ENCODE measurements at regions not wholly inside any gene's neighbourhood (a gene's known extent, or its start where the extent isn't known, plus 50 kb on each side); places are given as distances from the start of the nearest gene placed in this dataset.

DNA sequence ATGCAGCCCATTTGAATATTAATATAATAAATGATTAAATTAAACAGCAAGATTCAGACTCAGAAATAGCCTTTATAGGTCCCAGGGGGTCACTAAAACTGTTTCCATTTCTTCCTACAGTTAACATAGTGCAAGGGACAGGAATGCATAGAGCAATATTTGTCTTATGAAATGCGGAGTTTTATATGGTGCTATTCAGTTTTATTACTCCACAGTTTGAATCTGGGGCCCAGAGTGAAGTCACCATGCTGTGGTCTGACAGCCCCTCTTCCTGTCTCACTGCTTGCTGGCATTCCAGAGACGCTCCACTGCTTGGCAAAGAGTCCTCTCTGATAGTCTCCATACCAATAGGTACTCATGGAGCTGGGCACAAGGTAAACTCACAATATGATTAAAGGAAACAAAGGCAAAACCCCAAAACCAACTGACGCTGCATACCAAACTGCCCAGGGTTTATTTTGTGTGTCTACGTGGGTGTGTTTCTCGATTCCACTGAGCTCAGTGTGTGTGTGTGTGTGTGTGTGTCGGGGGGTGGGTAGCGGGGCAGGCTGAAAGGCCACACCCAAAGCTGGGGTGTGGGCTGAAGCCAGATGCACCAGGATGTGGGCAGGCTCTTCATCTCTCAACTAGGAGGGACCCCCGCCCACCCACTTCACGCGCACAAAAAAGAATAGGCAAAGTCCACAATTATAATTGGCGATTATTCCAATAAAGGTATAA, 277.9 kb downstream of the TSHZ3 start:
- Histone ChIP-seq H2AFZ (ENCODE audit: low read length) (no peak overlapping the region), H4K91ac (replicated peaks; ENCODE audit: insufficient read length, low read length) (no peak overlapping the region), H4K20me1 (replicated peaks in 1 of 2; ENCODE audit: control insufficient read depth in 1 of 2, insufficient read depth in 2 of 2, low read length in 2 of 2) (no peaks in the 10 kb centered on the region), H3K23me2 (ENCODE audit: low read depth, low read length) (no peaks in the 10 kb centered on the region), H3K4me2 (ENCODE audit: insufficient read depth in 1 of 2, low read depth in 2 of 2, low read length in 2 of 2) (no peak overlapping the region), H2BK12ac (ENCODE audit: low read depth, low read length) (no peak overlapping the region), H3K4me3 (ENCODE audit: extremely low read depth in 1 of 4, insufficient read depth in 2 of 4, low read depth in 3 of 4, low read length in 4 of 4) (no peak overlapping the region), H3K9ac (replicated peaks in 1 of 4; ENCODE audit: extremely low read depth in 1 of 4, low read depth in 3 of 4, low read length in 3 of 4) (no peak overlapping the region), H3K4ac (replicated peaks; ENCODE audit: insufficient read length, low read depth, low read length) (no peak overlapping the region), H3K23ac (ENCODE audit: insufficient read length) (no peak overlapping the region), H3K56ac (replicated peaks; ENCODE audit: insufficient read length, low read depth, low read length) (no peak overlapping the region), H3K27me3 (replicated peaks in 1 of 4; ENCODE audit: control insufficient read depth in 3 of 4, extremely low read depth in 1 of 4, insufficient read depth in 3 of 4, low read length in 3 of 4) (no peaks in the 10 kb centered on the region), H3K9me3 (ENCODE audit: insufficient read depth in 2 of 2, low read depth in 1 of 2, low read length in 1 of 2) (no peaks in the 10 kb centered on the region), H3K36me3 (ENCODE audit: control insufficient read depth in 2 of 4, insufficient read depth in 4 of 4, low read length in 3 of 4) (no peaks in the 10 kb centered on the region), H2BK15ac (ENCODE audit: low read length) (no peak overlapping the region), H3K79me1 (ENCODE audit: low read depth, low read length) (no peaks in the 10 kb centered on the region), H3K27ac (ENCODE audit: low read depth, low read length) (no peak overlapping the region), H4K8ac (ENCODE audit: extremely low read depth, insufficient read depth, low read length) (no peak overlapping the region), H2BK20ac (ENCODE audit: low read length) (no peak overlapping the region), H3K18ac (ENCODE audit: extremely low read depth, low read length) (no peak overlapping the region; the same call in 1 of the 2 replicates), H2BK120ac (replicated peaks; ENCODE audit: low read depth, low read length) (no peak overlapping the region), H2AK5ac (ENCODE audit: low read depth, low read length) (no peak overlapping the region), H3K14ac (ENCODE audit: insufficient read length) (no peak overlapping the region), H2BK5ac (ENCODE audit: low read depth, low read length) (no peak overlapping the region), H3K4me1 (replicated peaks in 1 of 4; ENCODE audit: control insufficient read depth in 3 of 4, insufficient read depth in 4 of 4, low read length in 3 of 4) (peaks cover 3 to 15% (median 7%) of the 10 kb centered on the region in 4 experiments; a peak in 4 of 7 replicates), H4K5ac (ENCODE audit: insufficient read length, low read depth, low read length) (no peak overlapping the region), H3K79me2 (ENCODE audit: control insufficient read depth in 1 of 2, insufficient read depth in 2 of 2, low read length in 2 of 2) (no peaks in the 10 kb centered on the region)
- DNase-seq (ENCODE audit: low read depth in 1 of 2, low spot score in 2 of 2): no peak
- FAIRE-seq: no peak
- 83% methylated on average over 11 of the region's 11 CpGs; no CpG with 5 or more reads in 1 of the 2 experiments for WGBS, 2 experiments (ENCODE audit: extremely low coverage in 1 of 2, insufficient coverage in 1 of 2, insufficient read length in 1 of 2, insufficient replicate concordance in 2 of 2, low coverage in 1 of 2, low lambda C conversion rate in 2 of 2, missing lambda C conversion rate in 1 of 2)
- no peak for TF ChIP-seq EP300 (IDR thresholded peaks at IDR 0.05; ENCODE audit: borderline replicate concordance in 1 of 2, low read depth in 2 of 2, low read length in 2 of 2)
- CTCF ChIA-PET (ENCODE audit: partially characterized antibody): interaction anchor here (0.6 to 2.9 kb wide), 5 partner anchors 17 to 1177 kb away, joined by 3 to 14 read pairs (median 3); no protein-coding TSS in a partner anchor
- POLR2A ChIA-PET (ENCODE audit: partially characterized antibody): no interaction called here
